Renal cortex interstitium (tissue), 11 donors: ENCODE measurements at regions not wholly inside any gene's neighbourhood (a gene's known extent, or its start where the extent isn't known, plus 50 kb on each side); places are given as distances from the start of the nearest gene placed in this dataset.

Experiments
- DNase-seq, 11 donors: peaks; one replicate each; pipeline ENCODE4 v3.0.0-alpha.2; 2013; ENCODE audit warnings: low read depth in 9 of 11, low spot score in 4 of 11; ENCODE audit errors: extremely low read depth in 1 of 11

- no peak for DNase-seq
Measured at GRCh38 chr13:59603646-59604045, 560.1 kb downstream of the DIAPH3 start.

DNA sequence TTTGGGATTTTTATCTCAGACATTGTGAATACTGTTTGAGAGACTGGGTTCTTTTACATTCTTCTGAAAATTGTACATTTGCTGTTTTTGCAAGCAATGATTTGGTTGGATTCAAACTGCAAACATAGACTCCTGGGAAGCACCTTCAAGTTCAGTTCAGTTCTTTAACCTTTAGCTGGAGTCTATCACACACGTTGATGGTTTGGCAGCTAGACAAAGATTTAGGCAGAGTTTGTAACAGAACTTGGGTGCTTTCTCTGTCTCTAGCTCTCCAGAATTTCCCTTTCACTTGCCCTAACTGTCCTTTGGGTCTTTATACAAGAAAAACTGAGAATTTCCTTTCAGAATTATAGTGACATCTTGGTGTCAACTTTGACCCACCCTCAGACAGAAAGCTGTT, 556.6 kb downstream of the DIAPH3 start:
- DNase-seq, result no peak

DNA sequence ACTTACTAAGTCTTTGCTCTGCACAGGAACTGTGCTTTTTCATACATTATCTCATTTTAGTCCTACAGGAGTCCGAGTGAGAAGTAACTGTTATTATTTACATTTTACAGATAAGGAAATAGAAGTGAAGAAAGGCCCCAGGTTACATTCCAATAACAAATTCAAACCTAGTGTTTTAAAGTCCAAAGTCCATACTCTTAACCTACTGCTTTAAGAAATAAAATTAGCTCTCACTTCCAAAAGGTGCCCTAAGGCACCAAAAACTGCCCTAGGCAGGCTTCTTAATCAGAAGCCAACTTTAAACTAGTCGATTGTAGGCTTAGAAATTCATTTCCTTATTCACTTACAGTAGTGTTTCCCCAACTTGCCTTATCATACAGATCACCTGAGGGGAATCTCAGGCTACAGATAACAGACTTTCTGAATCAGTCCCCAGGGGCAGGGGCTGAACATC, 555.9 kb downstream of the DIAPH3 start:
- no peak for DNase-seq

DNA sequence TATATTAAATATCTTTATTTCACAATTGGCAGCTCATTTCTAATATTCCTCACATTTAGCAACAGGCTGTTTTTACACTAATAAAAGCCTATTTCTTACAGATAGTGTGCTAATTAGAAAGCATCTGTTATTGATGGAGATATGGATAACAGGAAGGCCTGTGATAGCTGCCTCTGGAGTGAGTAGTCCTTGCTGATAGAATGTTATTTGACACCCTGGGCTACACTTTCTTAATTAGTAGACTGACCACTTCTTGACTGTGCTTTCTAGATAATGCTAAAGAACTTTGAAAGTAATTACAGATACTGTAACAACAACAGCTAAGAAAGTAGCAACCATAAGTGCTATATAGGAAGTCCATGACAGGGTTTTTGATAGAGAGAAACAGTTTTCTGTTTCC, 554.3 kb downstream of the DIAPH3 start:
- no peak for DNase-seq
